Astrocyte (in vitro differentiated cells and primary cell): ENCODE measurements at regions not wholly inside any gene's neighbourhood (a gene's known extent, or its start where the extent isn't known, plus 50 kb on each side); places are given as distances from the start of the nearest gene placed in this dataset.

Source experiments
- DNase-seq: peaks from one replicate; pipeline ENCODE4 v3.0.0-alpha.2; 2010; ENCODE audit warnings: low read depth
- FAIRE-seq: peaks from 2 replicates; lab custom pipeline; 2011; peaks lifted over from hg19 to GRCh38; lab: Jason Lieb, UNC
- H2AFZ ChIP-seq: 2 replicates; pipeline ENCODE4 v1.6.0; 2012; ENCODE audit warnings: low read depth, low read length, inconsistent platforms
- H3K27ac ChIP-seq: 2 replicates; pipeline ENCODE4 v1.5.1; 2011; ENCODE audit warnings: low read depth, low read length, inconsistent platforms
- H3K27me3 ChIP-seq: 2 replicates; pipeline ENCODE4 v1.6.0; 2011; ENCODE audit warnings: low read length, inconsistent platforms; ENCODE audit not compliant: insufficient read depth
- H3K36me3 ChIP-seq: 2 replicates; pipeline ENCODE4 v1.5.1; 2011; ENCODE audit warnings: low read length, inconsistent platforms; ENCODE audit not compliant: insufficient read depth
- H3K4me1 ChIP-seq: 2 replicates; pipeline ENCODE4 v1.5.1; 2011; ENCODE audit warnings: low read length, inconsistent platforms; ENCODE audit not compliant: insufficient read depth
- H3K4me2 ChIP-seq: 2 replicates; pipeline ENCODE4 v1.6.0; 2012; ENCODE audit warnings: low read length, inconsistent platforms
- H3K4me3 ChIP-seq: 2 replicates; pipeline ENCODE4 v1.5.1; 2011; ENCODE audit warnings: low read depth, mild to moderate bottlenecking, low read length, inconsistent platforms; ENCODE audit not compliant: insufficient read depth
- H3K79me2 ChIP-seq: 2 replicates; pipeline ENCODE4 v1.6.0; 2012; ENCODE audit warnings: mild to moderate bottlenecking, low read length, inconsistent platforms; ENCODE audit not compliant: insufficient read depth
- H3K9ac ChIP-seq: 2 replicates; pipeline ENCODE4 v1.6.0; 2012; ENCODE audit warnings: mild to moderate bottlenecking, low read length, inconsistent platforms
- H3K9me3 ChIP-seq: 2 replicates; pipeline ENCODE4 v1.5.1; 2012; ENCODE audit warnings: low read depth, mild to moderate bottlenecking, low read length, inconsistent platforms; ENCODE audit not compliant: insufficient read depth
- H4K20me1 ChIP-seq: 2 replicates; pipeline ENCODE4 v1.6.0; 2012; ENCODE audit warnings: low read length, inconsistent platforms; ENCODE audit not compliant: insufficient read depth
- H3K27ac Mint-ChIP-seq: one replicate; pipeline ENCODE4 v1.8.0; 2021; ENCODE audit warnings: mild to moderate bottlenecking, mixed read lengths; ENCODE audit not compliant: unreplicated experiment
- H3K27me3 Mint-ChIP-seq: one replicate; pipeline ENCODE4 v1.8.0; 2021; ENCODE audit warnings: low read depth, mixed read lengths; ENCODE audit not compliant: unreplicated experiment
- H3K36me3 Mint-ChIP-seq: one replicate; pipeline ENCODE4 v1.8.0; 2021; ENCODE audit warnings: low read depth, mixed read lengths; ENCODE audit not compliant: unreplicated experiment
- H3K4me1 Mint-ChIP-seq: one replicate; pipeline ENCODE4 v1.8.0; 2021; ENCODE audit warnings: low read depth, mixed read lengths; ENCODE audit not compliant: unreplicated experiment
- H3K4me3 Mint-ChIP-seq: one replicate; pipeline ENCODE4 v1.8.0; 2021; ENCODE audit warnings: mild to moderate bottlenecking, moderate library complexity, mixed read lengths; ENCODE audit not compliant: unreplicated experiment
- H3K9me3 Mint-ChIP-seq: one replicate; pipeline ENCODE4 v1.8.0; 2021; ENCODE audit warnings: mild to moderate bottlenecking, mixed read lengths; ENCODE audit not compliant: unreplicated experiment
- CTCF ChIP-seq: IDR thresholded peaks from 2 replicates; pipeline ENCODE4 v1.5.1; 2011; ENCODE audit warnings: low read depth, mild to moderate bottlenecking, inconsistent platforms, low read length, moderate library complexity; ENCODE audit not compliant: insufficient read depth
- EZH2 ChIP-seq: IDR thresholded peaks from 2 replicates; pipeline ENCODE4 v1.6.1; 2012; ENCODE audit warnings: mild to moderate bottlenecking, low read length, inconsistent platforms; ENCODE audit not compliant: insufficient read depth

DNA sequence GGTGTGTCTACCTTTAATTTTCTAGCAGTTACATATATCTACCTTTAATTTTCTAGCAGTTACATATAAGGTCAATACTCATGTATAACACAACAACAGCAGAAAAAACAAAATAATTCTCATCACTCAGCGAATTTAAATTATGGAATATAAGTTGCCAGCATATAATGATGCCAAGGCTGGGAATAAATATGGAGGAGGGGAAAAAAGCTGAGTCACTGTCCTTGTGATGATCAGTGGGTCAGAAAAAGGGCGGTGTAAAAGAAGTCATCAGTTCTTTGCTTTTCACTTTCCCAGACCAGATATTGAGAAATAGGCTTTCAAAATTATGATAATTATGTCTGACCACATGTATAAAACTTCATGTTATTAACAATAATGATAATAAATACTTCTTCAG lies 1471.7 kb downstream of the CDH8 start:
- Mint-ChIP-seq H3K36me3 (no peaks in the 10 kb centered on the region), H3K4me3 (no peak overlapping the region), H3K4me1 (no peaks in the 10 kb centered on the region), H3K9me3 (no peaks in the 10 kb centered on the region), H3K27ac (no peak overlapping the region), H3K27me3 (no peaks in the 10 kb centered on the region)
- Histone ChIP-seq H3K4me1 (no peaks in the 10 kb centered on the region), H3K9me3 (no peaks in the 10 kb centered on the region), H3K36me3 (no peaks in the 10 kb centered on the region), H3K9ac (no peak overlapping the region), H3K4me3 (no peak overlapping the region), H3K27me3 (no peaks in the 10 kb centered on the region), H4K20me1 (no peaks in the 10 kb centered on the region), H2AFZ (no peak overlapping the region), H3K4me2 (no peak overlapping the region), H3K79me2 (no peaks in the 10 kb centered on the region), H3K27ac (no peak overlapping the region)
- TF ChIP-seq EZH2 = no peak
- no peak for TF ChIP-seq CTCF
- DNase-seq (no peak), FAIRE-seq (no peak)

DNA sequence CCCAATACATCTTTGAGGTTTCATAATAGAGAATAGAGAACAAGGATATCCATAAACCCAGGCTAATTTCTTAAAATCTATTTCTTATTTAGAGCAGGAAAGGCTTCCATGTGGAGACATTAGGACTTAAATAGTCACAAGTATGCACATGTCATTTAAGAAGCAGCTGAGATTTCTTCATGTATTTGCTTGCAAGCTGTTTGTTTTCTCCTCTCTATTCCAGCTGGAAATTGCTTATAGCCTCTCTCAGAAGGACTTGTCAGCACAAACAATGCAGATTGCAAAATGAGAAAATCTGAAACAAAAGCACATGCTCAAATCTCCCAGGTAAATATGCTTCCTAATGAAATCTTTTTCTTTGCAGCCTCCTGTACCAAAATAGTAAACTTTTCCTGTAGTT lies 1473.1 kb downstream of the CDH8 start:
- H3K36me3 Mint-ChIP-seq = no peaks in the 10 kb centered on the region
- DNase-seq (no peak), FAIRE-seq (no peak)
- no peak overlapping the region for H3K4me3 Mint-ChIP-seq
- no peak overlapping the region for H3K27ac ChIP-seq
- no peak overlapping the region for H2AFZ ChIP-seq
- no peak overlapping the region for H3K9ac ChIP-seq
- no peaks in the 10 kb centered on the region for H3K9me3 ChIP-seq
- no peak overlapping the region for H3K4me3 ChIP-seq
- no peaks in the 10 kb centered on the region for H3K27me3 Mint-ChIP-seq
- H3K4me1 Mint-ChIP-seq = no peaks in the 10 kb centered on the region
- no peaks in the 10 kb centered on the region for H3K27me3 ChIP-seq
- H3K27ac Mint-ChIP-seq = no peak overlapping the region
- no peaks in the 10 kb centered on the region for H3K36me3 ChIP-seq
- no peaks in the 10 kb centered on the region for H3K79me2 ChIP-seq
- no peaks in the 10 kb centered on the region for H3K4me1 ChIP-seq
- no peak overlapping the region for H3K4me2 ChIP-seq
- H3K9me3 Mint-ChIP-seq = no peaks in the 10 kb centered on the region
- H4K20me1 ChIP-seq = no peaks in the 10 kb centered on the region
- TF ChIP-seq EZH2 (no peak), CTCF (no peak)

GRCh38 chr16:60558936-60559335 lies 1477.3 kb downstream of the CDH8 start:
- Histone ChIP-seq H3K4me2 (no peak overlapping the region), H3K79me2 (no peaks in the 10 kb centered on the region), H2AFZ (no peak overlapping the region), H3K4me3 (no peak overlapping the region), H3K36me3 (no peaks in the 10 kb centered on the region), H3K27me3 (no peaks in the 10 kb centered on the region), H4K20me1 (no peaks in the 10 kb centered on the region), H3K9ac (no peak overlapping the region), H3K4me1 (no peaks in the 10 kb centered on the region), H3K27ac (no peak overlapping the region), H3K9me3 (no peaks in the 10 kb centered on the region)
- Mint-ChIP-seq H3K27ac (no peak overlapping the region), H3K36me3 (no peaks in the 10 kb centered on the region), H3K4me1 (no peaks in the 10 kb centered on the region), H3K27me3 (peaks cover 3% of the 10 kb centered on the region), H3K9me3 (no peaks in the 10 kb centered on the region), H3K4me3 (no peak overlapping the region)
- TF ChIP-seq CTCF (no peak), EZH2 (no peak)
- FAIRE-seq (no peak), DNase-seq (no peak)
